GM23338 (cell line): ENCODE measurements at regions not wholly inside any gene's neighbourhood (a gene's known extent, or its start where the extent isn't known, plus 50 kb on each side); places are given as distances from the start of the nearest gene placed in this dataset.

Source experiments
- ATAC-seq: fragments of 200-7000 bp; cut with Tn5 transposase; 3 replicates; pipeline ENCODE4 v1.9.1; 2020
- DNase-seq: peaks from one replicate; pipeline ENCODE4 v3.0.0-alpha.2; 2015; ENCODE audit warnings: low spot score
- H2AFZ ChIP-seq: fragments of 200-600 bp; sonication (generic); 2 replicates; pipeline ENCODE4 v1.8.0; 2016; ENCODE audit warnings: antibody characterized with exemption, mild to moderate bottlenecking, moderate library complexity
- H3F3A ChIP-seq: fragments of 200-600 bp; sonication (generic); replicated peaks from 2 replicates; pipeline ENCODE4 v1.8.0; 2017; ENCODE audit warnings: antibody characterized with exemption, mixed run types, low read depth
- H3K27ac ChIP-seq: fragments of 200-600 bp; sonication (generic); 2 replicates; pipeline ENCODE4 v1.6.1; 2016; ENCODE audit warnings: low read depth
- H3K27me3 ChIP-seq: fragments of 200-600 bp; sonication (generic); 2 replicates; pipeline ENCODE4 v1.8.0; 2016; ENCODE audit warnings: mild to moderate bottlenecking, mixed run types, moderate library complexity; ENCODE audit not compliant: insufficient read depth
- H3K36me3 ChIP-seq: fragments of 200-600 bp; sonication (generic); 2 replicates; pipeline ENCODE4 v1.8.0; 2016; ENCODE audit warnings: mild to moderate bottlenecking; ENCODE audit not compliant: insufficient read depth
- H3K4me1 ChIP-seq: fragments of 200-600 bp; sonication (generic); 2 replicates; pipeline ENCODE4 v1.8.0; 2016; ENCODE audit warnings: mild to moderate bottlenecking, moderate library complexity; ENCODE audit not compliant: insufficient read depth
- H3K4me2 ChIP-seq: fragments of 200-600 bp; sonication (generic); 2 replicates; pipeline ENCODE4 v1.7.1; 2017; ENCODE audit warnings: mixed run types
- H3K4me3 ChIP-seq: fragments of 200-600 bp; sonication (generic); 2 replicates; pipeline ENCODE4 v1.6.1; 2016; ENCODE audit warnings: mixed run types
- H3K79me2 ChIP-seq: fragments of 200-600 bp; sonication (generic); replicated peaks from 2 replicates; pipeline ENCODE4 v1.8.0; 2017; ENCODE audit warnings: mild to moderate bottlenecking; ENCODE audit not compliant: insufficient read depth
- H3K9me2 ChIP-seq: fragments of 200-600 bp; sonication (generic); 2 replicates; pipeline ENCODE4 v1.8.0; 2017; ENCODE audit not compliant: insufficient read depth
- H4K20me1 ChIP-seq: fragments of 200-600 bp; sonication (generic); replicated peaks from 2 replicates; pipeline ENCODE4 v1.8.0; 2017; ENCODE audit warnings: mild to moderate bottlenecking; ENCODE audit not compliant: insufficient read depth
- H3K27ac Mint-ChIP-seq: 2 replicates; pipeline ENCODE4 v1.8.0; 2020; ENCODE audit warnings: inconsistent platforms, mild to moderate bottlenecking, moderate library complexity, mixed read lengths
- H3K27me3 Mint-ChIP-seq: 3 replicates; pipeline ENCODE4 v1.8.0; 2022; ENCODE audit warnings: low read depth, mild to moderate bottlenecking, moderate library complexity, mixed read lengths, inconsistent platforms; ENCODE audit not compliant: insufficient read depth, poor library complexity
- H3K36me3 Mint-ChIP-seq: 3 replicates; pipeline ENCODE4 v1.8.0; 2021; ENCODE audit warnings: low read depth, mild to moderate bottlenecking, inconsistent platforms, moderate library complexity, mixed read lengths
- H3K4me1 Mint-ChIP-seq: 3 replicates; pipeline ENCODE4 v1.8.0; 2020; ENCODE audit warnings: mild to moderate bottlenecking, inconsistent platforms, mixed read lengths
- H3K4me3 Mint-ChIP-seq: 3 replicates; pipeline ENCODE4 v1.8.0; 2021; ENCODE audit warnings: moderate library complexity, mild to moderate bottlenecking, inconsistent platforms, mixed read lengths
- H3K9me3 Mint-ChIP-seq: 3 replicates; pipeline ENCODE4 v1.8.0; 2020; ENCODE audit warnings: moderate library complexity, mild to moderate bottlenecking, inconsistent platforms, mixed read lengths
- ETS1 ChIP-seq: IDR thresholded peaks from 2 replicates; pipeline ENCODE4 v1.6.1; 2016; ENCODE audit warnings: antibody characterized with exemption
- EZH2 ChIP-seq: fragments of 200-600 bp; sonication (generic); IDR thresholded peaks from one replicate; pipeline ENCODE4 v1.8.0; 2017; ENCODE audit warnings: antibody characterized with exemption, mild to moderate bottlenecking, low read depth; ENCODE audit not compliant: unreplicated experiment
- EZH2phosphoT487 ChIP-seq: fragments of 200-600 bp; sonication (generic); IDR thresholded peaks from one replicate; pipeline ENCODE4 v1.8.1; 2018; ENCODE audit warnings: antibody characterized with exemption; ENCODE audit not compliant: unreplicated experiment
- JUNB ChIP-seq: IDR thresholded peaks from one replicate; pipeline ENCODE4 v1.6.1; 2016; ENCODE audit warnings: antibody characterized with exemption; ENCODE audit not compliant: unreplicated experiment
- NANOG ChIP-seq: IDR thresholded peaks from 2 replicates; pipeline ENCODE4 v1.6.1; 2016; ENCODE audit warnings: antibody characterized with exemption, borderline replicate concordance
- POLR2AphosphoS5 ChIP-seq: IDR thresholded peaks from 2 replicates; pipeline ENCODE4 v1.6.1; 2016; ENCODE audit warnings: antibody characterized with exemption, low read depth
- STAT1 ChIP-seq: IDR thresholded peaks from one replicate; pipeline ENCODE4 v1.6.1; 2016; ENCODE audit warnings: antibody characterized with exemption; ENCODE audit not compliant: unreplicated experiment
- ZNF331 ChIP-seq: fragments of 250-450 bp; sonication (Bioruptor Pico); IDR thresholded peaks from 2 replicates; pipeline ENCODE4 v1.5.0; 2020; ENCODE audit warnings: low read depth, mild to moderate bottlenecking, moderate library complexity
- ZNF462 ChIP-seq: fragments of 250-450 bp; sonication (Bioruptor Pico); IDR thresholded peaks from 2 replicates; pipeline ENCODE4 v1.5.0; 2020; ENCODE audit warnings: mild to moderate bottlenecking, moderate library complexity
- TF ChIP-seq, protein P1 (sequence below): IDR thresholded peaks from one replicate; pipeline ENCODE4 v1.6.1; 2018; ENCODE audit warnings: antibody characterized with exemption; ENCODE audit not compliant: unreplicated experiment

DNA sequence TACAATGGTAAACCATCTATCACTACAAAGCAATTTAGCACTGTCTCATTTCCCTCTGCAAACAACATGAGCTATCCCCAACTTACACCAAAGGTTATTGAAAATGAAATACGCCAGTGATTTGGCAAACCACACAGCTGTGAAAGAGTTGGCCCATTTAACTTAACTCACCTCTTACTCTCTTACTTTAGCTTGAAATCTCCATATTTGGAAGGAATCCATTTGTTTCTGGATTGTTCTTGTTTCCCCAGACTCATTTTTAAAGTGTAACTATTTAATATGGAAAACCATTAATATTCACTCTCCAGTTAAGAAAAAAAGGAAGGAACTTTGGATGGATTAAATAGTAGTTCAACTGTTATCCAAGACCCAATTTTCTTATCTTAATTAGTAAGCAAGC lies 93.7 kb upstream of the TRIB2 start:
- TF ChIP-seq STAT1: no peak
- no peak for TF ChIP-seq ETS1
- TF ChIP-seq NANOG: no peak
- TF ChIP-seq, protein P1, sequence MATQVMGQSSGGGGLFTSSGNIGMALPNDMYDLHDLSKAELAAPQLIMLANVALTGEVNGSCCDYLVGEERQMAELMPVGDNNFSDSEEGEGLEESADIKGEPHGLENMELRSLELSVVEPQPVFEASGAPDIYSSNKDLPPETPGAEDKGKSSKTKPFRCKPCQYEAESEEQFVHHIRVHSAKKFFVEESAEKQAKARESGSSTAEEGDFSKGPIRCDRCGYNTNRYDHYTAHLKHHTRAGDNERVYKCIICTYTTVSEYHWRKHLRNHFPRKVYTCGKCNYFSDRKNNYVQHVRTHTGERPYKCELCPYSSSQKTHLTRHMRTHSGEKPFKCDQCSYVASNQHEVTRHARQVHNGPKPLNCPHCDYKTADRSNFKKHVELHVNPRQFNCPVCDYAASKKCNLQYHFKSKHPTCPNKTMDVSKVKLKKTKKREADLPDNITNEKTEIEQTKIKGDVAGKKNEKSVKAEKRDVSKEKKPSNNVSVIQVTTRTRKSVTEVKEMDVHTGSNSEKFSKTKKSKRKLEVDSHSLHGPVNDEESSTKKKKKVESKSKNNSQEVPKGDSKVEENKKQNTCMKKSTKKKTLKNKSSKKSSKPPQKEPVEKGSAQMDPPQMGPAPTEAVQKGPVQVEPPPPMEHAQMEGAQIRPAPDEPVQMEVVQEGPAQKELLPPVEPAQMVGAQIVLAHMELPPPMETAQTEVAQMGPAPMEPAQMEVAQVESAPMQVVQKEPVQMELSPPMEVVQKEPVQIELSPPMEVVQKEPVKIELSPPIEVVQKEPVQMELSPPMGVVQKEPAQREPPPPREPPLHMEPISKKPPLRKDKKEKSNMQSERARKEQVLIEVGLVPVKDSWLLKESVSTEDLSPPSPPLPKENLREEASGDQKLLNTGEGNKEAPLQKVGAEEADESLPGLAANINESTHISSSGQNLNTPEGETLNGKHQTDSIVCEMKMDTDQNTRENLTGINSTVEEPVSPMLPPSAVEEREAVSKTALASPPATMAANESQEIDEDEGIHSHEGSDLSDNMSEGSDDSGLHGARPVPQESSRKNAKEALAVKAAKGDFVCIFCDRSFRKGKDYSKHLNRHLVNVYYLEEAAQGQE: no peak
- no peak for TF ChIP-seq EZH2phosphoT487
- no peak for TF ChIP-seq JUNB
- TF ChIP-seq EZH2: no peak
- TF ChIP-seq ZNF331 (CRISPR knock-in tag): no peak
- TF ChIP-seq ZNF462 (CRISPR knock-in tag): no peak
- no peak for TF ChIP-seq POLR2AphosphoS5
- Mint-ChIP-seq H3K9me3 (peaks cover 22% of the 10 kb centered on the region), H3K27ac (no peak overlapping the region)

More for the DNA sequence above, 93.7 kb upstream of the TRIB2 start:
- no peak overlapping the region for H2AFZ ChIP-seq
- no peak overlapping the region for H3K27ac ChIP-seq
- 0 out of 2 replicates have a peak, but pooled peaks cover 2% of the 10 kb centered on the region for H3F3A ChIP-seq
- no peak overlapping the region for H3K4me2 ChIP-seq
- H3K27me3 ChIP-seq: no peaks in the 10 kb centered on the region
- Mint-ChIP-seq H3K4me1 (peaks cover 32% of the 10 kb centered on the region), H3K36me3 (peaks cover 16% of the 10 kb centered on the region), H3K4me3 (no peak overlapping the region), H3K27me3 (peaks cover 6% of the 10 kb centered on the region)
- peaks cover 5% of the 10 kb centered on the region; the same call in 1 of the 2 replicates for H3K9me2 ChIP-seq
- H3K79me2 ChIP-seq: no peaks in the 10 kb centered on the region
- no peaks in the 10 kb centered on the region for H3K36me3 ChIP-seq
- peaks cover 21% of the 10 kb centered on the region for H3K4me1 ChIP-seq
- no peak overlapping the region for H3K4me3 ChIP-seq
- no peak for ATAC-seq
- no peak for DNase-seq
- H4K20me1 ChIP-seq: no peaks in the 10 kb centered on the region
